ENCODE measurements at regions not wholly inside any gene's neighbourhood (a gene's known extent, or its start where the extent isn't known, plus 50 kb on each side); places are given as distances from the start of the nearest gene placed in this dataset.
"Not testable (repeated sequence)": the region's sequence is repeated elsewhere in the genome, so short reads cannot be mapped to it uniquely, and the experiment has no call there.

- no peak for DNase-seq (ENCODE audit: low read depth)
- TF ChIP-seq CTCF (IDR thresholded peaks at IDR 0.05; ENCODE audit: insufficient read depth, low read depth, low read length, missing control alignments): no peak
- no peak overlapping the region for H3K4me3 ChIP-seq (ENCODE audit: low read length)
Measured at GRCh38 chr4:30538794-30539193, 181.4 kb upstream of the PCDH7 start.

- no peak for TF ChIP-seq CTCF (IDR thresholded peaks at IDR 0.05; ENCODE audit: insufficient read depth, low read depth, low read length, missing control alignments)
- no peak for DNase-seq (ENCODE audit: low read depth)
- no peak overlapping the region for H3K4me3 ChIP-seq (ENCODE audit: low read length)
Measured at GRCh38 chr4:30543057-30543456, 177.1 kb upstream of the PCDH7 start.

GRCh38 chr4:30553151-30553550 is 167.0 kb upstream of the PCDH7 start:
- no peak for DNase-seq (ENCODE audit: low read depth)
- no peak overlapping the region for H3K4me3 ChIP-seq (ENCODE audit: low read length)
- TF ChIP-seq CTCF (IDR thresholded peaks at IDR 0.05; ENCODE audit: insufficient read depth, low read depth, low read length, missing control alignments): no peak

- no peak for DNase-seq (ENCODE audit: low read depth)
- H3K4me3 ChIP-seq (ENCODE audit: low read length): no peak overlapping the region
- TF ChIP-seq CTCF (IDR thresholded peaks at IDR 0.05; ENCODE audit: insufficient read depth, low read depth, low read length, missing control alignments): no peak
Measured at GRCh38 chr4:30553706-30554105, 166.5 kb upstream of the PCDH7 start.

DNA sequence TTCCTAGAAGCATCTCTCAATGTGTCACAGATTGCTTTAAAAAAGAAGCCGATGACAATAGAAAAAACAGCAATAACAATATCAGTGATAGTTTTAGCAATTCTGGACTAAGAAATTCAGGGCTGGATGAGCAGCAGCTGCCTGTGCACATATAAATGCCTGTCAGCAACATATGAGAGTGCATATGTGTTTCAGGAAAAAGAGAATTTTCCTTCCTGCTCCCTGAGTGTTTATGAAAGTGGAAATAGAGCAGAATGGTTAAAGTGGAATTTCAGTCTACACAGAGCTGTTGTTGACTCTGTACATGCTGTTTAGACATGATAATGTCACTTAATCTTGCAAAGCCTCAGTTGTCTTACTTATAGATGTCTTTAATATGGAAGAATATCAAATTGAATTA is 164.4 kb upstream of the PCDH7 start:
- DNase-seq (ENCODE audit: low read depth): no peak
- H3K4me3 ChIP-seq (ENCODE audit: low read length): no peak overlapping the region
- TF ChIP-seq CTCF (IDR thresholded peaks at IDR 0.05; ENCODE audit: insufficient read depth, low read depth, low read length, missing control alignments): no peak

DNA sequence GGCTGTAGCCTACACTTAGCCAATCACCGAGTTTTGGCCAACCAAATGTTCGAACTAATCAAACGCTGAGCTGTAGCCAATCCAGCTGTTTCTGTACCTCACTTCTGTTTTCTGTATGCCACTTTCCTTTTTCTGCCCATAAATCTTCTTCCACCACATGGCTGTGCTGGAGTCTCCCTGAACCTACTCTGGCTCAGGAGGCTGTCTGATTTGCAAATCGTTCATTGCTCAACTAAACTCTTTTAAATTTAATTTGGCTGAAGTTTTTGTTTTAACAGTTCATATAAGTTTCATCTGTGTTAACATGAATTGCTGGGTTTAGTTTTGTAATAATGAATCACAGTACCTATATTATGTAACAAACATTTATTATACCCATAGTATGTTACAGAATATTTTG is 160.7 kb upstream of the PCDH7 start:
- TF ChIP-seq CTCF (IDR thresholded peaks at IDR 0.05; ENCODE audit: insufficient read depth, low read depth, low read length, missing control alignments): no peak
- DNase-seq (ENCODE audit: low read depth): no peak

DNA sequence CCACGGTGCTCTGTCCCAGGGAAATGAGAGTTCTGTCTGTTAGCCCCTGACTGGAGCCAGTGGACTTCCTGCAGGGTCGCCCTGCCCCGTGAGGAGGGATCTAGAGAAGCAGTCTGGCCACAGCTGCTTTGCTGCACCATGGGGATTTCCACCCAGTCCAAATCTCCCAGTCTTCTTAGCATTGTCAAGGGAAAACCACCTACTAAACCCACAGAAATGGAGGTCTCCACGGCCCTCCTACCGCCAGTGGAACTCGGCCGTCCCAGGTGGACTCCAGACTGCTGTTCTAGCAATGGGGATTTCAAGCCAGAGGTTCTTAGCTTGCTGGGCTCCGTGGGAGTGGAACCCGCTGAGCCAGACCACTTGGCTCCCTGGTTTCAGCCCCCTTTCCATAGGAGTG is 133.3 kb upstream of the PCDH7 start:
- TF ChIP-seq CTCF (IDR thresholded peaks at IDR 0.05; ENCODE audit: insufficient read depth, low read depth, low read length, missing control alignments): no peak
- DNase-seq (ENCODE audit: low read depth): no peak
- no peak overlapping the region for H3K4me3 ChIP-seq (ENCODE audit: low read length)

More for the DNA sequence above, 160.7 kb upstream of the PCDH7 start:
- H3K4me3 ChIP-seq (ENCODE audit: low read length): no peak overlapping the region

GRCh38 chr4:30589669-30590068 is 130.5 kb upstream of the PCDH7 start:
- not testable (repeated sequence) for DNase-seq (ENCODE audit: low read depth); H3K4me3 ChIP-seq (ENCODE audit: low read length)

All from epithelial cell of esophagus (primary cell).